Peyer's patch (tissue), 4 donors: ENCODE measurements at regions not wholly inside any gene's neighbourhood (a gene's known extent, or its start where the extent isn't known, plus 50 kb on each side); places are given as distances from the start of the nearest gene placed in this dataset.

Experiments used
- CTCF ChIP-seq, 6 experiments: fragments of 450-650 bp in 4 of 6; fragments of 200-600 bp in 2 of 6; sonication (generic) in 1 of 6; IDR thresholded peaks; one replicate each; pipeline ENCODE4 v1.5.1; 2017 to 2019; ENCODE audit warnings: antibody characterized with exemption in 6 of 6, mild to moderate bottlenecking in 3 of 6, moderate library complexity in 1 of 6
- POLR2A ChIP-seq, 2 donors: fragments of 450-650 bp; IDR thresholded peaks; one replicate each; pipeline ENCODE4 v1.5.1; 2017; ENCODE audit warnings: antibody characterized with exemption in 2 of 2, mild to moderate bottlenecking in 2 of 2, moderate library complexity in 2 of 2

- no peak for TF ChIP-seq CTCF (IDR thresholded peaks at IDR 0.05)
- TF ChIP-seq POLR2A (IDR thresholded peaks at IDR 0.05): no peak
Observed at GRCh38 chr9:126563556-126563955, 50.2 kb upstream of the LMX1B start.
